Hepatocyte (in vitro differentiated cells): ENCODE measurements at regions not wholly inside any gene's neighbourhood (a gene's known extent, or its start where the extent isn't known, plus 50 kb on each side); places are given as distances from the start of the nearest gene placed in this dataset.

Experiments used
- EZH2 ChIP-seq: fragments of 200-600 bp; sonication (generic); IDR thresholded peaks from 2 replicates; pipeline ENCODE4 v1.6.1; 2016; ENCODE audit warnings: antibody characterized with exemption, mild to moderate bottlenecking, borderline replicate concordance
- EZH2phosphoT487 ChIP-seq: fragments of 200-600 bp; sonication (generic); IDR thresholded peaks from one replicate; pipeline ENCODE4 v1.6.1; 2018; ENCODE audit warnings: antibody characterized with exemption, mild to moderate bottlenecking, low read depth, moderate library complexity; ENCODE audit not compliant: unreplicated experiment, severe bottlenecking
- TF ChIP-seq, protein P1 (sequence below): fragments of 200-600 bp; sonication (generic); IDR thresholded peaks from 2 replicates; pipeline ENCODE4 v1.5.1; 2016; ENCODE audit warnings: antibody characterized with exemption, mild to moderate bottlenecking; ENCODE audit not compliant: poor library complexity

- TF ChIP-seq, protein P1, sequence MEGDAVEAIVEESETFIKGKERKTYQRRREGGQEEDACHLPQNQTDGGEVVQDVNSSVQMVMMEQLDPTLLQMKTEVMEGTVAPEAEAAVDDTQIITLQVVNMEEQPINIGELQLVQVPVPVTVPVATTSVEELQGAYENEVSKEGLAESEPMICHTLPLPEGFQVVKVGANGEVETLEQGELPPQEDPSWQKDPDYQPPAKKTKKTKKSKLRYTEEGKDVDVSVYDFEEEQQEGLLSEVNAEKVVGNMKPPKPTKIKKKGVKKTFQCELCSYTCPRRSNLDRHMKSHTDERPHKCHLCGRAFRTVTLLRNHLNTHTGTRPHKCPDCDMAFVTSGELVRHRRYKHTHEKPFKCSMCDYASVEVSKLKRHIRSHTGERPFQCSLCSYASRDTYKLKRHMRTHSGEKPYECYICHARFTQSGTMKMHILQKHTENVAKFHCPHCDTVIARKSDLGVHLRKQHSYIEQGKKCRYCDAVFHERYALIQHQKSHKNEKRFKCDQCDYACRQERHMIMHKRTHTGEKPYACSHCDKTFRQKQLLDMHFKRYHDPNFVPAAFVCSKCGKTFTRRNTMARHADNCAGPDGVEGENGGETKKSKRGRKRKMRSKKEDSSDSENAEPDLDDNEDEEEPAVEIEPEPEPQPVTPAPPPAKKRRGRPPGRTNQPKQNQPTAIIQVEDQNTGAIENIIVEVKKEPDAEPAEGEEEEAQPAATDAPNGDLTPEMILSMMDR = no peak
- no peak for TF ChIP-seq EZH2phosphoT487
- TF ChIP-seq EZH2 = no peak
These were observed 495.6 kb downstream of the BCOR start for GRCh38 chrX:39602195-39602594.
